ENCODE measurements at regions not wholly inside any gene's neighbourhood (a gene's known extent, or its start where the extent isn't known, plus 50 kb on each side); places are given as distances from the start of the nearest gene placed in this dataset.
"Not testable (repeated sequence)": the region's sequence is repeated elsewhere in the genome, so short reads cannot be mapped to it uniquely, and the experiment has no call there.

GRCh38 chr11:37506531-37506930, 908.5 kb upstream of the RAG2 start:
- no peak for DNase-seq (ENCODE audit: low read depth)

- no peak for DNase-seq (ENCODE audit: low read depth)
Observed at GRCh38 chr11:37505406-37505805, 907.4 kb upstream of the RAG2 start.

GRCh38 chr11:37504921-37505320, 906.9 kb upstream of the RAG2 start:
- DNase-seq (ENCODE audit: low read depth): no peak

GRCh38 chr11:37504060-37504611, 906.1 kb upstream of the RAG2 start:
- DNase-seq (ENCODE audit: low read depth): no peak

GRCh38 chr11:37503411-37504059, 905.5 kb upstream of the RAG2 start:
- DNase-seq (ENCODE audit: low read depth): no peak

- no peak for DNase-seq (ENCODE audit: low read depth)
Observed at GRCh38 chr11:37502202-37502601, 904.2 kb upstream of the RAG2 start.

- DNase-seq (ENCODE audit: low read depth): no peak
Observed at GRCh38 chr11:37500425-37500824, 902.4 kb upstream of the RAG2 start.

GRCh38 chr11:37497326-37497725, 899.3 kb upstream of the RAG2 start:
- DNase-seq (ENCODE audit: low read depth): no peak

GRCh38 chr11:37496201-37496600, 898.2 kb upstream of the RAG2 start:
- DNase-seq (ENCODE audit: low read depth): no peak

GRCh38 chr11:37484298-37484697, 886.3 kb upstream of the RAG2 start:
- no peak for DNase-seq (ENCODE audit: low read depth)

- DNase-seq (ENCODE audit: low read depth): no peak
Observed at GRCh38 chr11:37483761-37484160, 885.7 kb upstream of the RAG2 start.

- no peak for DNase-seq (ENCODE audit: low read depth)
Observed at GRCh38 chr11:37474889-37475288, 876.9 kb upstream of the RAG2 start.

GRCh38 chr11:37468344-37468743, 870.3 kb upstream of the RAG2 start:
- DNase-seq (ENCODE audit: low read depth): no peak

GRCh38 chr11:37465221-37465620, 867.2 kb upstream of the RAG2 start:
- DNase-seq (ENCODE audit: low read depth): no peak

- DNase-seq (ENCODE audit: low read depth): no peak
Observed at GRCh38 chr11:37459456-37459855, 861.4 kb upstream of the RAG2 start.

GRCh38 chr11:37456746-37457145, 858.7 kb upstream of the RAG2 start:
- no peak for DNase-seq (ENCODE audit: low read depth)

GRCh38 chr11:37451903-37452302, 853.9 kb upstream of the RAG2 start:
- DNase-seq (ENCODE audit: low read depth): no peak

- DNase-seq (ENCODE audit: low read depth): no peak
Observed at GRCh38 chr11:37450613-37451012, 852.6 kb upstream of the RAG2 start.

- DNase-seq (ENCODE audit: low read depth): no peak
Observed at GRCh38 chr11:37449146-37449545, 851.1 kb upstream of the RAG2 start.

GRCh38 chr11:37442576-37442975, 844.5 kb upstream of the RAG2 start:
- DNase-seq (ENCODE audit: low read depth): no peak

GRCh38 chr11:37431633-37432230, 833.7 kb upstream of the RAG2 start:
- DNase-seq (ENCODE audit: low read depth): not testable (repeated sequence)

GRCh38 chr11:37430966-37431632, 833.1 kb upstream of the RAG2 start:
- not testable (repeated sequence) for DNase-seq (ENCODE audit: low read depth)

GRCh38 chr11:37422511-37422910, 824.5 kb upstream of the RAG2 start:
- DNase-seq (ENCODE audit: low read depth): no peak
